OCI-LY3 (cell line): ENCODE measurements at regions not wholly inside any gene's neighbourhood (a gene's known extent, or its start where the extent isn't known, plus 50 kb on each side); places are given as distances from the start of the nearest gene placed in this dataset.

ENCODE experiments used
- H2AFZ ChIP-seq: fragments of 200-600, 300-600 bp; shearing (Covaris generic); 2 replicates; pipeline ENCODE4 v1.6.0; 2014; ENCODE audit warnings: antibody characterized with exemption, low read depth, low read length
- H3K27ac ChIP-seq: fragments of 200-600, 300-600 bp; sonication (generic); 2 replicates; pipeline ENCODE4 v1.5.1; 2014; ENCODE audit warnings: mild to moderate bottlenecking, low read length, moderate library complexity, mixed read lengths
- H3K27me3 ChIP-seq: fragments of 200-600, 300-600 bp; sonication (generic); 2 replicates; pipeline ENCODE4 v1.6.1; 2014; ENCODE audit warnings: low read depth, low read length, mixed read lengths
- H3K36me3 ChIP-seq: fragments of 200-600, 300-600 bp; sonication (generic); replicated peaks from 2 replicates; pipeline ENCODE3; 2014; ENCODE audit warnings: low read depth, low read length, mixed read lengths
- H3K4me1 ChIP-seq: fragments of 300-600, 200-600 bp; sonication (generic); 2 replicates; pipeline ENCODE4 v1.6.1; 2014; ENCODE audit warnings: low read length, mixed read lengths
- H3K4me2 ChIP-seq: fragments of 200-600, 300-600 bp; sonication (generic); 2 replicates; pipeline ENCODE4 v1.6.1; 2014; ENCODE audit warnings: low read length, mixed read lengths
- H3K4me3 ChIP-seq: fragments of 300-600, 200-600 bp; sonication (generic); 2 replicates; pipeline ENCODE4 v1.5.1; 2014; ENCODE audit warnings: antibody characterized with exemption, mild to moderate bottlenecking, low read length, moderate library complexity
- H3K79me2 ChIP-seq: fragments of 300-600, 200-600 bp; shearing (Covaris generic); 2 replicates; pipeline ENCODE4 v1.6.1; 2014; ENCODE audit warnings: mild to moderate bottlenecking, low read length, mixed read lengths
- H3K9ac ChIP-seq: fragments of 300-600, 200-600 bp; shearing (Covaris generic); 2 replicates; pipeline ENCODE4 v1.6.0; 2014; ENCODE audit warnings: mild to moderate bottlenecking, low read length, moderate library complexity
- H3K9me3 ChIP-seq: fragments of 200-600, 300-600 bp; shearing (Covaris generic); 2 replicates; pipeline ENCODE4 v1.6.1; 2014; ENCODE audit warnings: low read length, mixed read lengths; ENCODE audit not compliant: insufficient read depth
- H4K20me1 ChIP-seq: fragments of 200-600, 300-600 bp; sonication (generic); 2 replicates; pipeline ENCODE4 v1.6.1; 2016; ENCODE audit warnings: low read length, mixed read lengths; ENCODE audit not compliant: insufficient read depth
- EZH2phosphoT487 ChIP-seq: fragments of 200-600 bp; shearing (Covaris generic); IDR thresholded peaks from 2 replicates; pipeline ENCODE4 v1.6.1; 2018; ENCODE audit warnings: antibody characterized with exemption, mixed run types, low read depth
- TF ChIP-seq, protein P1 (sequence below): fragments of 200-600, 300-600 bp; sonication (generic); IDR thresholded peaks from 2 replicates; pipeline ENCODE4 v1.5.1; 2014; ENCODE audit warnings: antibody characterized with exemption, low read length, low read depth

- no peaks in the 10 kb centered on the region for H4K20me1 ChIP-seq
- H3K27me3 ChIP-seq = no peaks in the 10 kb centered on the region
- TF ChIP-seq, protein P1, sequence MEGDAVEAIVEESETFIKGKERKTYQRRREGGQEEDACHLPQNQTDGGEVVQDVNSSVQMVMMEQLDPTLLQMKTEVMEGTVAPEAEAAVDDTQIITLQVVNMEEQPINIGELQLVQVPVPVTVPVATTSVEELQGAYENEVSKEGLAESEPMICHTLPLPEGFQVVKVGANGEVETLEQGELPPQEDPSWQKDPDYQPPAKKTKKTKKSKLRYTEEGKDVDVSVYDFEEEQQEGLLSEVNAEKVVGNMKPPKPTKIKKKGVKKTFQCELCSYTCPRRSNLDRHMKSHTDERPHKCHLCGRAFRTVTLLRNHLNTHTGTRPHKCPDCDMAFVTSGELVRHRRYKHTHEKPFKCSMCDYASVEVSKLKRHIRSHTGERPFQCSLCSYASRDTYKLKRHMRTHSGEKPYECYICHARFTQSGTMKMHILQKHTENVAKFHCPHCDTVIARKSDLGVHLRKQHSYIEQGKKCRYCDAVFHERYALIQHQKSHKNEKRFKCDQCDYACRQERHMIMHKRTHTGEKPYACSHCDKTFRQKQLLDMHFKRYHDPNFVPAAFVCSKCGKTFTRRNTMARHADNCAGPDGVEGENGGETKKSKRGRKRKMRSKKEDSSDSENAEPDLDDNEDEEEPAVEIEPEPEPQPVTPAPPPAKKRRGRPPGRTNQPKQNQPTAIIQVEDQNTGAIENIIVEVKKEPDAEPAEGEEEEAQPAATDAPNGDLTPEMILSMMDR = no peak
- TF ChIP-seq EZH2phosphoT487 = no peak
Measured at GRCh38 chr5:68088302-68088701, 127.3 kb upstream of the PIK3R1 start.

DNA sequence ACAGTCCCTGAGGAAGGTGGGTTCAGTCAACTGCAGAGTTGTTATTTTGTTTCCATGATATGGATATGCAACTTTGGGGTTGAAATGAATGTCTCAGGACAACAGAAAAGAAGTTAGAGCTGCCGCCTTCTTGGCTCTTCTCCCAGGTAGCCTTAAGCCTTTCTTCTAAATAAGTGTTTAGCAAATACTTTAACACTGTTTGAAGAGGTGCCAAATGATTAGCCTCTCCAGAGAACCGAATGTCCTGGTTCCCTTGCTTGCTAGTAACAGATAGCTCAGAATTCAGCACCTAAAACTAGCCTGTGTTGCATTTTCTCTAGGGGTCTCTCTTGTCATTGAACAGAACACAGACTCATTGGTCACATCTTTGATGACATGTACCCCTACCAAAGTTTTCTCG is 127.7 kb upstream of the PIK3R1 start:
- no peaks in the 10 kb centered on the region for H3K4me1 ChIP-seq
- H3K36me3 ChIP-seq = no peaks in the 10 kb centered on the region
- no peaks in the 10 kb centered on the region for H3K9me3 ChIP-seq
- no peak overlapping the region for H3K9ac ChIP-seq
- no peak overlapping the region for H3K4me3 ChIP-seq
- H3K4me2 ChIP-seq = no peak overlapping the region
- no peaks in the 10 kb centered on the region for H3K79me2 ChIP-seq
- H4K20me1 ChIP-seq = no peaks in the 10 kb centered on the region
- H3K27ac ChIP-seq = no peak overlapping the region
- TF ChIP-seq, protein P1 = no peak
- no peak for TF ChIP-seq EZH2phosphoT487
- H2AFZ ChIP-seq = no peak overlapping the region
- H3K27me3 ChIP-seq = no peaks in the 10 kb centered on the region

More at GRCh38 chr5:68088302-68088701, 127.3 kb upstream of the PIK3R1 start:
- Histone ChIP-seq H3K9me3 (no peaks in the 10 kb centered on the region), H3K36me3 (no peaks in the 10 kb centered on the region), H3K27ac (no peak overlapping the region), H3K4me2 (no peak overlapping the region), H2AFZ (no peak overlapping the region), H3K4me1 (no peaks in the 10 kb centered on the region), H3K79me2 (no peaks in the 10 kb centered on the region), H3K9ac (no peak overlapping the region), H3K4me3 (no peak overlapping the region)

GRCh38 chr5:68086857-68087256 is 128.7 kb upstream of the PIK3R1 start:
- no peak overlapping the region for H2AFZ ChIP-seq
- H3K4me1 ChIP-seq = no peaks in the 10 kb centered on the region
- H3K36me3 ChIP-seq = no peaks in the 10 kb centered on the region
- no peak overlapping the region for H3K4me2 ChIP-seq
- H3K4me3 ChIP-seq = no peak overlapping the region
- no peaks in the 10 kb centered on the region for H3K27me3 ChIP-seq
- no peak for TF ChIP-seq EZH2phosphoT487
- TF ChIP-seq, protein P1 = no peak
- no peaks in the 10 kb centered on the region for H4K20me1 ChIP-seq
- no peak overlapping the region for H3K27ac ChIP-seq
- no peaks in the 10 kb centered on the region for H3K9me3 ChIP-seq
- no peak overlapping the region for H3K9ac ChIP-seq
- no peaks in the 10 kb centered on the region for H3K79me2 ChIP-seq

DNA sequence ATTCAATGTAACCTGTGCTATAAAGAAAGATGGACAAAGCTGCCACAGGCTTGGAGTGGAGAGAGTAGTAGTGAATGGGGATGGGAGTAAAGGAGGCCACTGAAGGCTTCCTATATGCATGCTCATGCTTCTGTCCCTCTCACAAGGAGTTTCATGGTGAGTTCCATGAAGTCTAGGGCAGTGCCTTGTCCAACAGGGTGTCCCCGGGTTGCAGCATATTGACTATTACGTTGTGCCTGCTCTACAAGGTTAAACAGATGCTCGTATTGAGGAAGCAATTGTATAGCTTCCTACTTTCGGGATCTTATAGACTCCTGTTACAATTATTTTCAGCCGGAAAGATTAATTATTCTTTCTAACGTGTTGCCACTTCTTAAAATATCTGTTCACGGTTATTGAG is 129.1 kb upstream of the PIK3R1 start:
- no peaks in the 10 kb centered on the region for H4K20me1 ChIP-seq
- H3K4me3 ChIP-seq = no peak overlapping the region
- H2AFZ ChIP-seq = no peak overlapping the region
- no peaks in the 10 kb centered on the region for H3K36me3 ChIP-seq
- H3K79me2 ChIP-seq = no peaks in the 10 kb centered on the region
- no peaks in the 10 kb centered on the region for H3K27me3 ChIP-seq
- H3K4me2 ChIP-seq = no peak overlapping the region
- TF ChIP-seq EZH2phosphoT487 = no peak
- TF ChIP-seq, protein P1 = no peak
- H3K9ac ChIP-seq = no peak overlapping the region
- H3K27ac ChIP-seq = no peak overlapping the region
- H3K9me3 ChIP-seq = no peaks in the 10 kb centered on the region
- no peaks in the 10 kb centered on the region for H3K4me1 ChIP-seq
